NCI-H2107 treated with DMSO at 0.1 percent for 48 hours (cell line): ENCODE measurements at regions not wholly inside any gene's neighbourhood (a gene's known extent, or its start where the extent isn't known, plus 50 kb on each side); places are given as distances from the start of the nearest gene placed in this dataset.
A peak's percentile ranks its signal among the peaks of the same experiment; 100 is the strongest.

Source experiments
- DNase-seq: peaks from one replicate; lab custom pipeline; 2025; ENCODE audit not compliant: unreplicated experiment; lab: John Stamatoyannopoulos, UW

DNA sequence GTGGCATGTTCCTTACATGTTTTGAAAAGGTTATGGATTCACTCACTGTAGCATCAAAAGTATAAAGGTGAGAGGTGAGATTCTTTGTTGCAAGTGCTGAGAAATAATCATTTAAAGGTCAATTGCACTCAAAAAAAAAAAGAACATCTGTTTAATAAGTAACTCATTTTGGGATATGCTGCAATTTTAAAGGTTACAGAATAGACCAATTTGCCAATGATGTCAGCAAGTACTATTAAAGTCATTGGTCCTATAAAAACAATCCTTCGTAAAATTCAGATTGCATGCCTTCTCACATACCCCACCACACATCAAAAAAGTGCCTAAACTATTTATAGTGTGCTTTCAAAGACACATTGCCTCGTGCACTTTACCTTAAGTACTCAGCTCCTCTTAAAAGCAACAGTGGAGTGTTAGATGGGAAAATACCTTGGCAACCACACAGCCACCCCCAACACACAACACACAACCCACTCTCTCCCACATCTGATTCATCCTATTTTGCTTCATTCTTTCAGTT, 218.2 kb upstream of the ADGRL2 start:
- DNase-seq, result no peak

- no peak for DNase-seq
Observed at GRCh38 chr1:81578867-81579266, 221.9 kb upstream of the ADGRL2 start.

- no peak for DNase-seq
Observed at GRCh38 chr1:81577004-81577697, 223.6 kb upstream of the ADGRL2 start.

DNA sequence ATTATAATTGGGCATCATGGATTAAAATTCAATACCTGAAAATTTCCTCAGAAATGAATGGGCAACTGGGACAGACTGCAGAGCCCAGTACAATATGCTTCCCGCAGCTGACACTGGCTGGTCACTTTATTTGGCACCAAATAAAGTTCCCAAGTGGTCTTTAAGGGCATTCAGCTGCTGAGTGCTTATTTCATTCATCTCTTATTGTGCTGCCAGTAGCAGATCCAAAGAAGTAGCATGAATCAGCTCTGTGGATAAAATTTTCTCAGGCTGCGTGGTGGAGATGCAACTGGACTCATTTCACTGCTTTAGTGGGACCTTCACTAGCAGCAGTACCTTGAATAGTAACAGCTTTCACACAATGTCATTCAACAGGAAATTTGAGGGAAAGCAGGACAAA, 226.3 kb upstream of the ADGRL2 start:
- no peak for DNase-seq

DNA sequence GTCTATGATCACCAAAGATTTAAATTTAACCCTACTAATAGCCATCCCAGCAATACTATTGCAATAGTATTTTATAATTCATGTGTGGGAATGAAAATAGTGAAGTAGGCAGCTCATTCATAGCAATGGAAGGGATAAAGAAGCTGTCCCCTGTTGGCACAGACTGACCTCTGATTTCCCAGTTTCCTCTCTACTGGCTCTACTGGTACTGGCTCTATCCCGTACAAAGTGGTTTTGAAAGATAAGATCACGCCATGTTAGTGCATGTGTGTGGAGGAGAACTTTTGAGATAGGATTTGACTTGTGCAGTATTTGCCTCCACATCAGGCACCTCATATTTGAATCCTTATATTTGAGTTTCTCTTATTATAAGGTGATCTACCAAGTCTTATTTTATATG, 227.3 kb upstream of the ADGRL2 start:
- DNase-seq, result no peak

- no peak for DNase-seq
Observed at GRCh38 chr1:81571946-81572345, 228.8 kb upstream of the ADGRL2 start.

DNA sequence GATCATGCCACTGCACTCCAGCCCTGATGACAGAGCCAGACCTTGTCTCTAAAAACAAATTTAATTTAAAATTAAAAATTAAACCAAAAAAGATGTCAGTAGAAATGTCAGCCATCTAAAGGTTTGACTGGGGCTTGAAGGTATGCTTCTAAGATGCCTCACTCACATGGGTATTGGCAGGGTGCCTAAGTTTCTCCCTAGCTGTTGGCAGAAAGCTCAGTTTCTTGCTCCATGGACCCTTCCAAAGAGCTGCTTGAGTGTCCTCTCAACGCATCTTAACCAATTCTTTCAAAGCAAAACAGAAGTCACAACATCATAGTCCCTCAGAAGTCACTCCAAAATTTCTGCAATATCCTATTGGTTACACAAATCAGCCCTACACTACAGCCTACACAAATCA, 231.0 kb upstream of the ADGRL2 start:
- no peak for DNase-seq

GRCh38 chr1:81563632-81564031, 237.1 kb upstream of the ADGRL2 start:
- no peak for DNase-seq

DNA sequence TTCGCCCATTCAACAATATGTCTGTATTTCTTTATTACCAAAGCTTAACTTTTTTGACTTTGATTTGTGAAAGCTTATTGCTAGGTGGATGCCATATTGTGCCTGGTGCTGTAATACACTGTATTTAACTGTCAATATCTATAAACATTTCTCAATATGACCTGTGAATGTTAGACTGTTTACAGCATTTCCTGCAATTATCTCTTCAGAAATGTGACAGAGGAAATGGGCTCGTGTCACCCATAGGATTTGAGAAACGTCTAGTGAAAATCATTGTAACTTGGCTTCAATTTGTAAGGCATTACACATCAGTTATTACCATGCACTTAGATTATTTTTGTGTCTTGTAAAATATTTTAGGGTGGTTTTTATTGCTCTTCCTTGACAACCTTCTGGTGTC, 237.8 kb upstream of the ADGRL2 start:
- no peak for DNase-seq

DNA sequence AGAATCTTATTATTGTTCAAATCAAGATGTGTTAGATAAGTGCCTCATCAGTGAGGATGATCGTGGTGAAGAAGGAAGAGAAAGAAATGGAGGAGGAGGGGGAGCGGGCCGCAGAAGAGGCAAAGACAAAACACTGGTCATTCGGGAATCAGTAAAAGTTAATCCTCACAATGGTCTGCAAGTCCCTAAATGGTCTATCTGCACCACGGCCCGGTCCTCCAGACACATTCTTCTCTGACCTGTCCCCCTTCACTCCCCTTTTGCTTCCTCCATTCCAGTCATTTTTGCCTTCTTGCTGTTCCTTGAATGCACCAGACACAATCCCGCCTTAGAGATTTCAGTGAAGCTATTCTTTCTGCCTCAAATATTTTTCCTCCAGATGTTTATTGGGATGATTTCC, 240.1 kb upstream of the ADGRL2 start:
- DNase-seq, result no peak

GRCh38 chr1:81559662-81560350, 240.9 kb upstream of the ADGRL2 start:
- no peak for DNase-seq

DNA sequence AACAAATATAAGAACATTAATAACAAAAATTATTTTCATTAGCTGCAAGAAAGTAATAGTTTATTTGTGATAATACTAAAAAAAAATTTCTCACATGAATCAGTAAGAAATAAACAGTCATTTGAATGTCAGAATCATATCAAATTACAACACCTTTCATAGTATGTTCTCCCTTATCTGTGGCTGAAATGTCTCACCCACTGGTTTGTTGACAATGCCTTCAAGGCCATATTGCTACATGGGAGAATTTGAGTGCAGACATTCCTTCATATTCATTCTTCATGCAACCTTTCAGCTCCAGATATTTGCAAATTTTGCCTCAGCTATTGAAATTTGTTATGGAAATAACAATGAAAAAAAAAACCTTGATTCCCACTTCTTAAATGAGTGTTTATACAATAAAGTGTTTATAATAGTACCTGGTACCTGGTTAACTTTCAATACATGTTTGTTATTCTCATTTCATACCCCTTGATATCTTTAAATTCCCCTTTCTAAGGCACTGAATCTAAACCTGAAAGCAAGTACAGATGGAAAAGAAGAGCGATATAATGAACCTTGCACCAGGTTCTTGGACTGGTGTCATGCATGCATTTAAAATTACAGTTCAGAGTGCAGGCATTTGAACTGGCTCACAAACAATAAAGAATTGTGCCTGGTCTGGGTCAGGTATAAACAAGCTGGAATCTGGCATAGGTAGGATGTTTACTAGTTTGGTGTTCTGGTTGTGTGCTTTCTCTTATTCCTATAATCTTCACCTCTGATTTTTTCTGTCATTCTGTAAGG, 242.2 kb upstream of the ADGRL2 start:
- no peak for DNase-seq

DNA sequence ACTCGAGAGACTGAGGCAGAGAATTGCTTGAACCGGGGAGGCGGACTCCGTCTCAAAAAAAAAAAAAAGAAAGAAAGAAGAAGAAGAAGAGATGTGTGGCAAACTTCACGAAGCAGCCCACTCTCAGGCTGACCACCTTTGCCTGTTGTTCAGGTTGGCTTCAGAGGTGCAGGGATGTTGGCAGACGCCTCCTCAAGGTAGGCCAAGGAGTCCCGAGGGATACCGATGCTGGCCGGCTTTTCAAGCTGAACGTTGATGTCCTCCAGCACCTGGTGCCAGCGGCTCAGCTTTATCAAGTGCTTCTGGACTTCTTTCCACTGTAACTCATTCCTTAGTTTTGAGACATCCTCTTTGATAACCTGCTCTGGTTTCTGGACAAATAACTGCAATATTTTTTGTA, 243.8 kb upstream of the ADGRL2 start:
- DNase-seq, result no peak

DNA sequence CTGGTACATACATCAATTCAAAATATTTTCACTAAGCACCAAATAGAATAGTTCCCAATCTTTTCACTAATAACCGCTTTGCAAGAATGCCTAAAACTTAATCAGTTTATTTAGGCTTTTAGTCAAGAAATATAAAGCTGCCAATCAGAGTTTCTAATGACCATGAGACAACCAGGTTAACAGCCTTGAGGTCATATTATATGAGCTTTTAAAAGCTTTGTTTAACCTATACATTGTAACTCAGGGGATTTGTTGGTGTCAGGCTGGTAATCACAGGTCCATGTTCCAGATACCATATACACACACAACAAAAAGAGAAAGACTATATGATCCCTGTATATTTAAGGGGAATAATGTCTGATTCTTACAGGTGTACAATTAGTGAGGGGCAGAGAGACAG, 246.2 kb upstream of the ADGRL2 start:
- DNase-seq, result no peak

- no peak for DNase-seq
Observed at GRCh38 chr1:81554108-81554507, 246.6 kb upstream of the ADGRL2 start.

DNA sequence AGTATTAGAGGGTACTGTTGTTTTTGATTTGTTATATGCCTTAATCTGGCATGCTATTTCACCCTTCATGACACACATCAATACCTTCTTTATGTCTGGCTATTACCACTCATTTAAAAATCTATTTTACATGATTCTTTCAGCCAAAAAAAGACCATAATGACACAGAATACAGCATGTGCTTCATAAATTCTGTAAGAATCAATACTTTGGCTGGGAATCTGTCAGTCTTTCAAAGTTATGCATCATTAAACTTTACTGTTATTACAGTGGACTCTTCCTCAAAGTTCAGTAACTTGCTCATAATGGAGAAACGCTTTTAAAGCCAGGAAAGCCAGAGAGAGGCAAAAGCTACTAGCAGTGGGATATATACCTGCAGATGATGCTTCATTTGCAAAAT, 247.2 kb upstream of the ADGRL2 start:
- no peak for DNase-seq

DNA sequence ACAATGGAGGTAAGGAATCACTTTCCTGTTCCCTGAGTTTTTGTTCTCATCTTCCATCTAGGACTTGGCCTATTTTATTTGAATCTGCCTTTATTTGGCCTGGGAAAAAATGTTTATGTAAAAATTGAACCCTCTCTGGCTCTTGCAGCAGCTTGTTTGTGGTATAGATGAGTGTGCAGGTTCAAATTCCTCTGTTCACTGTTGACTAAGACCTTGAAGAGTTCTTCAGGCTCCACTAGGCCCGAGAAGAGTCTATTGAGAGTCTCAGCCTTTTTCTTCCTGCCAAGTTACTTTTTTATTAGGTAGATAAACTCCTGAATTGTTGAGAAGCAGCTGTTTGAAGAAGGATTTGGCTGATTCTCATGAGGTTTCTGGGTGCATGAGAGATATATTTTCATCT, 248.8 kb upstream of the ADGRL2 start:
- DNase-seq, result no peak

DNA sequence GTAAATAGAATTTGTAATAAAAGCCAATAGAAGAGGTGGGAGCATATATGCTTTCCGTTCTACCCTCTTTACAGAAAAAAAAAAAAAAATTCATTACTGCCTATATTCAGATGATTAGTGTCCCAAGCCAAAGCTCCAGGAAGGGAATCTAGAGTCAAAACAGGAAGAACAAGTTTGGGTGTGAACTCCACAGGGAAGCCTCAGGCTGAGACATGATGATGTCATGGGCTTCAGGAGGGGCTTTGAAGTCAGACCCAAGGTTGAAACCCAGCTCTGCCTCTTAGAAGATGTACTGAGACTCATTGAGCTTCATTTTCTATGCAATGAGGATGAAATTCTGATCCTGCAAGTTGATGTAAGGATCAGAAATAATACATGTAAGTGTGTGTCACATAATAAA, 250.0 kb upstream of the ADGRL2 start:
- DNase-seq, result no peak

GRCh38 chr1:81549588-81550127, 251.1 kb upstream of the ADGRL2 start:
- peak; percentile 94 for DNase-seq

DNA sequence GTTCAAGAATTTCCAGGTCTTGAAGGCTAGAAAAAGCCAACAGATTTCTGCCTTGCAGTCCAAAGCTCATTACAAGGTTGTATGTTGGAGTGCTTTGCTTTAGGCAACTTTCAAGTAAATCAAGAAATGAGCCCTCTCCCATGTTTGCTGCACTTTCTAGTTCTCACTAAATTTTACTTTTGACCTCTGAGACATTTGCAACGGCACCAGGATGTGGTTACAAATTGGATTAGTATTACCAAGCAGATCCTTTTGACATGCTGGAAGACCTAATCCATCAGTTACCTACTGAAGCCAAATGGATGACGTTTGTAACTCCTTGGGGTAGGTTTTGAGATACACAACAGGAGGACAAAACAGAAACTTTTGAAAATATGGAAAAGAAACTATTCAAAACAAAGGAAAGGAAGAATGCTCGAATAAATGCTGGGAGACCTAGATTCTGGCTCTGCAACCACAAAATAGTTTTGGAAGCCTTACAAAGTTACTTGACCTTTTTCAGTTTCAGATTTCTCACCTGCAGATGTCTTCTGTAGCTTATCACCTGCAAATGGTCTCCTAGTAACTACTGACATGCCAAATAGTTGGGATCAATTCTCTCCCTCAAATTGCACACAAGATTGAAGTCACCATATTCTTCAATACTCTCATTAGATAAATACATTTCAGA, 251.7 kb upstream of the ADGRL2 start:
- DNase-seq, result no peak

GRCh38 chr1:81547912-81548303, 252.8 kb upstream of the ADGRL2 start:
- no peak for DNase-seq
